GM19463 (cell line): ENCODE measurements at regions not wholly inside any gene's neighbourhood (a gene's known extent, or its start where the extent isn't known, plus 50 kb on each side); places are given as distances from the start of the nearest gene placed in this dataset.
"Not testable (repeated sequence)": the region's sequence is repeated elsewhere in the genome, so short reads cannot be mapped to it uniquely, and the experiment has no call there.

Experiments used
- ATAC-seq: cut with Tn5 transposase; IDR thresholded peaks from one replicate; pipeline ENCODE4 v1.9.1; 2021; ENCODE audit warnings: mild to moderate bottlenecking, moderate library complexity; ENCODE audit not compliant: unreplicated experiment

GRCh38 chr15:99481951-99482230, 83.9 kb upstream of the MEF2A start:
- ATAC-seq: no peak

DNA sequence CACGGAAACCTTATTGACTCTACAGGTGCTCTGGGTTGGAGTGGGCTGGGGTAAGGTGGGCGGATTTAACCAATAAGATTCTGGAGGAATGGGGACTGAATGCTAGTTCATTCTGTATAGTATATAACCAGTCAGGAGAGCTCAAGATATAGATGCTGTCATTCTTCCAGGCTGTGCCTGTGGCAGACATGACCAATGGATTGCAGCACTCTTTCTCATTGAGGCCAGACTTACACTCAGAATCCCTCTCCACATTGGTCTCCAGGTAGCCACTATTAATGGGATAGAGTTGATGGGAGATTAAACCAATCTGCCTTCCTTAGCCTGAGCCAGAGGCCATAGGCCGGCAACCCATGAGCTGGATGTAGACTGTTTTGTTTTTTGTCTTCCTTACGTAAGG, 82.8 kb upstream of the MEF2A start:
- ATAC-seq: no peak

DNA sequence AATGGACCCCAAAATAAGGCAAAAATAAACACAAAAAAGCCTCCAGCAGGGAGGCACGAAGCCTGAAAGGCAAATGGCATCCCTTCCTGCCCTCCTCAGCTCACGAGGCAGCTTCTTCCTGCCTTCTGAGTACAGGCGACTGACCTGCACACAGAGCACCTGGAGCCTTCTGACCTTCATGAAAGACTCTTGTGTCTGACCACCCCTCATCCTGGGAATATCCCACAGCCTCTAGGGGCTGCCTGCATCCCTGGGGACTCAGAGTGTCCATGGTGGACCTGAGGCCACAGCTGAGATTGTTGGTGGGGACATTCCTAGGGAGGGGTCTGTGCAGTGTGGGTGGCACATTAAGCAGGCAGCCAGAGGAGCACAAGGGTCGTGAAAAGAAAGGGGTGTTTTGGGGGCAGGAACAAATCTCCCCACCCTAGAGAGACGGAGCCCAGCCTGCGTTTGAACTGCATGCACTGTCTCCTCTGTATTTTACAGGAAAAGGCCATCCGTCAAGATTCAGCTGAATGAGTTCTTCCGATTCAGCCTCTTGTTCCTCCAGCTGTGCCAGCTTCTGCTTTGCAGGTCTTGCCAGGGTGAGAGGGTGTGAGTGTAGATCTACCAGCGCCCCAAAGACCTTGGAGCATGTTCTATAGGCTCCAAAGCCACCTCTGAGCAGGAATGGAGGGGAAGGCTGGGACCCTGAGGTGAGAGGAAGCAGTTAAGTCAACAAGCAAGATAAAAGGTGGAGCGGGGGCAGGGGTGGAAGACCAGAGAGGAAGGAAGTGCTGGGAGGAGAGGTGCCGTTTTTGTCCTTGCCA, 80.4 kb upstream of the MEF2A start:
- ATAC-seq: no peak

DNA sequence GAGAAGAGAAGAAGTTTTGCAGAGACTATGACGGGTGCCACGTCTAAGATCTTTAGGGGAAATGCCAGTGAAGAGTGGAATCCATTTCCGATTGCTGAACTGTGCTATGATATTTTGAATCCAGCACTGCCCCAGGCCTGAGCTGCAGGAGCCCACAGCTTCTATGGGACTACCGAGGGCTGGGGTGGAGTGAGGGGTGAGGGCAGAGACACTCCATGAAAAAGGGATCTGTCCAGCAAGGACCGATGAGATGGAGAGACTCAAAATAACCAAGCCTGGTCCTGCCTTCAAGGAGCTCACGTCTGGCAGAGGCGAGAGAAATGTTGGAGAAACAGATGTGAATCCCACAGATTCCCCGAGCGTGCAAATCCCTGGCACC, 79.8 kb upstream of the MEF2A start:
- peak; percentile 20 for ATAC-seq

GRCh38 chr15:99486371-99487336, 79.1 kb upstream of the MEF2A start:
- peak; percentile 61 for ATAC-seq

- ATAC-seq: no peak
Observed at GRCh38 chr15:99487337-99487730, 78.5 kb upstream of the MEF2A start.

- no peak for ATAC-seq
Observed at GRCh38 chr15:99492275-99492674, 73.5 kb upstream of the MEF2A start.

GRCh38 chr15:99492716-99493115, 73.1 kb upstream of the MEF2A start:
- ATAC-seq: no peak

DNA sequence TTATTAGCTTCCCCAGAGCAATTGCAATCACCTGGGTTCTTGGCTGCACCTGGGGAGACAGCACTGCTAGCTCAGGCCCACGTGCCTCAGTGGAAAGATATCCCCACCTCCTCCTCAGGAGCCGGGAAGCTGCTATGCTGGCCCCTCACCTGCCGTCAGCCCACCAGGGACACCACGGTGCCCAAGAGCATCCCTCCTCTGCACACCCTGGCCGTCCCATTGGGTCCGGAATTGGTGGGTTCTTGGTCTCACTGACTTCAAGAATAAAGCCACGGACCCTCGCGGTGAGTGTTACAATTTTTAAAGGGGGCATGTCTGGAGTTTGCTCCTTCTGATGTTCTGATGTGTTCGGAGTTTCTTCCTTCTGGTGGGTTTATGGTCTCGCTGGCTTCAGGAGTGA, 72.3 kb upstream of the MEF2A start:
- no peak for ATAC-seq

DNA sequence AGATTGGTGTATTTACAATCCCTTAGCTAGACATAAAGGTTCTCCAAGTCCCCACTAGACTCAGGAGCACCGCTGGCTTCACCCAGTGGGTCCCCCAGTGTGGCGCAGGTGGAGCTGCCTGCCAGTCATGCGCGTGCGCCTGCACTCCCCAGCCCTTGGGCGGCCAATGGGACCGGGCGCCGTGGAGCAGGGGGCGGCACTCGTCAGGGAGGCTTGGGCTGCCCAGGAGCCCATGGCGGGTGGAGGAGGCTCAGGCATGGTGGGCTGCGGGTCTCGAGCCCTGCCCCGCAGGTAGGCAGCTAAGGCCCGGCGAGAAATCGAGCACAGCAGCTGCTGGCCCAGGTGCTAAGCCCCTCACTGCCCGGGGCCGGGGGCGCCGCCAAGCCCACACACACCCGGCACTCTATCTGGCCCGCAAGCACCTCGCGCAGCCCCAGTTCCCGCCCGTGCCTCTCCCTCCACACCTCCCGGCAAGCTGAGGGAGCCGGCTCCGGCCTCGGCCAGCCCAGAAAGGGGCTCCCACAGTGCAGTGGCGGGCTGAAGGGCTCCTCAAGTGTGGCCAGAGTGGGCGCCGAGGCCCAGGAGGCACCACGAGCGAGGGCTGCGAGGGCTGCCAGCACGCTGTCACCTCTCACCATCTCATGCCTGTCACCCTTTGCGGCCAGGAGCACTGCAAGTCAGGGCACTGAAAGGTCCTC, 71.1 kb upstream of the MEF2A start:
- ATAC-seq: not testable (repeated sequence)

DNA sequence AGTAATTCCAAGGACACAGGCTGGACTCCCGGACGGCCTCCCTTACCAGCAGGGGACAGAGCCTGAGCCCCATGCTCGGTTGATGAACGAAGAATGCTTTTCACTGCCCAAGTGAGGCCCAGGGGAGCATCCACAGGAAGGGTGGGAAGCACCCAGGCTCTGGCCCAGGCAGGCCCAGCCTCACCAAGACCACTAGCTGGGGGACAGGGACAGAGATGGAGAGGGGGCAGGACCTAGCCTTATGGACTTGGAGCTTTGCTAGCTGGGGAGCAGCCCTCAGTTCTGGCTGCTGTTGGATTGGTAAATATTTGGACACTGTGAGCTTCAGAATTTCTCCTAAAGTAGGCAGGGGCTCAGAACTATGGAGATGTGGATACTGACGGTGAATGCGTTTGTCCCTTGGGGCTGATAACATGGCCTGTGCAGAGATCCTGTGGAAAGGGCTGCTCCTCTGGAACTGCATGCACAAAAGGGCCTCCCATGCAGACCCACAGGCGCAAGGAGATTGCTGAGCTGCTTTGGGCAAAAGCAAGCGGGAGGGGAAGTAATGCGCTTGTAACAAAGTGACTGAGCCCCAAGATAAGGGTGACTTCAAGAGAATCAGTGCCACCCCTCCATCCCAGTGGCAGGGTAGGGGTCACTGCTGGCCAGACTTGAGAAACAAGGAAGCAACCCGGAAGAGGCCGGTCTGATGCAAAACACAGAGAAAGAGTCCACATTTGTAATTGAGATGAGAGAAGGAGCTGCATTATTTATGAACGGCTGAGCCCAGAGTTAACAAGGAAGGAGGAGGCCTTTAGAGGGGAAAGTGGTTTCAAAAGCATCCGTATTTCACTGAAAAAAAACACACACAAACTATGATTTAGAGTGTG, 70.1 kb upstream of the MEF2A start:
- ATAC-seq: no peak

DNA sequence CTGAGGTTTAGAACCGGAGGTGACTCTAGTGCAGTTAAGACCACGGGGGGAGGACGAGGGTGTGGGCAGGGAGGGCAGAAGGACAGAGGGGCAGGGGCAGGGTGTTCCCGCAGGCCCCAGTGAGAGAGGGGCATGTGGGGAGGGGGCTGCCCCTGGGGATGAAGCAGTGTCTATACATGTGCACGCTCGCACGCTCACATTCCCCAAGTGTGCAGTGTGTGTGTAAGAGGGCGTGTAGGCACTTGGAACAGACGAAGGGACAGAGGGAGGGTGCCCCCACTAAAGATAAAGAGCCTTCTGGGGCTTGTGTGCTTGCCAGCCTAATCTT, 69.5 kb upstream of the MEF2A start:
- ATAC-seq: no peak

DNA sequence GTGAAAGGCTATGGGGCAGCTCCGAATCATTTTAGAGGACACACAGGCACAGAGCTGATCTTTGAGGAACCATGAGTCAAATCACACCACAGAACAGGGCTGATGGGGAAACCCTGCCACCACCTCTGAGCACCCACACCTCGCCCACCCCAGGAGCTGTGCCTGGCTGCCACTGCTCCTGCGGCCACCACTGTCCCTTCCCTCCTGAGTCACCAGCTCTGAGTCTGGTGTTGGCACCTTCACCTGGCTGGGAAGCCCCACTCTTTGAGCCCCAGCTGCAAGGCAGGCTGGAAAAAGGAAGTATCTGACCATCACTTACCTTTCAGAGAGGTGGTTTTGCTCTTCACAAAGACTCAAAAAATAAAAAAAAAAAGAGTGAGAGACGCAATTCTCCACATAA, 63.6 kb upstream of the MEF2A start:
- ATAC-seq: peak; percentile 66

DNA sequence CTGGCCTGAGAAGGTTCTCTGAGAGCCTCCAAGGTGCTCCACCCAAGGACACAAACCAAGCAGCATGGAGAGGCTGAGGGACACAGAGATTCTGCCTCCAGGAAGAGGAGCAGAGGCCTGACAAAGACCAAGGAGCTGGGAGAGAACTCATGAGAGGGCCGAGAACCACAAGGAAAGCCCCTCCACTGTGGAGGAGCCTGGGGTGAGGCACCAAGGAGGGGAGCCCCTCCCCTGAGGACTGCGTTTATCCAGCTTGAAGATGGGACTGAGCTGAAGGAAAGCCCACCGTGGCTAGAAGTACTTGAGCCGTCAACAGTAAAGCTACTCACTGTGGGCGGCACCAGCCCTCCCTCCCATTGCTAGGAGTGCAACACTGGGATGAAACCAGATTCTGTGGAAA, 63.1 kb upstream of the MEF2A start:
- peak; percentile 2 for ATAC-seq

DNA sequence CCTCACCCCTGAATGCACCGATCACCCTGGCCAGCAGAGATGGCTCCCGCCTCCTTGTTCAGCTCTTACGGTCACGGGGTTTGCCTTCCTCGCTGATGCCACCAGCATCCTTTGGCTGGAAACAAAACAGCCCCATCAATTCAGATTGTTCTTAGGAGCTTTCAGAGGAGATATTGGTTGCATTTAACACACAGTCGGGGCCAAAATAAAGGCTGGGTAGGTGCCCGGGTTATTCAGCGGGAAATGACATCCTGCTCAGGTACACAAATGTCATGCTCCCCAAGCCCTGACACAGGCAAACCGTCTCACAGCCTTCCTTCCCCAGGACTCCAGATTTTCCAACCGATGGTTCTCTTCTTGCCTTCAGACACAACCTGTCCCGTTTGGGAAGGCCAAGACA, 62.4 kb upstream of the MEF2A start:
- ATAC-seq: no peak

DNA sequence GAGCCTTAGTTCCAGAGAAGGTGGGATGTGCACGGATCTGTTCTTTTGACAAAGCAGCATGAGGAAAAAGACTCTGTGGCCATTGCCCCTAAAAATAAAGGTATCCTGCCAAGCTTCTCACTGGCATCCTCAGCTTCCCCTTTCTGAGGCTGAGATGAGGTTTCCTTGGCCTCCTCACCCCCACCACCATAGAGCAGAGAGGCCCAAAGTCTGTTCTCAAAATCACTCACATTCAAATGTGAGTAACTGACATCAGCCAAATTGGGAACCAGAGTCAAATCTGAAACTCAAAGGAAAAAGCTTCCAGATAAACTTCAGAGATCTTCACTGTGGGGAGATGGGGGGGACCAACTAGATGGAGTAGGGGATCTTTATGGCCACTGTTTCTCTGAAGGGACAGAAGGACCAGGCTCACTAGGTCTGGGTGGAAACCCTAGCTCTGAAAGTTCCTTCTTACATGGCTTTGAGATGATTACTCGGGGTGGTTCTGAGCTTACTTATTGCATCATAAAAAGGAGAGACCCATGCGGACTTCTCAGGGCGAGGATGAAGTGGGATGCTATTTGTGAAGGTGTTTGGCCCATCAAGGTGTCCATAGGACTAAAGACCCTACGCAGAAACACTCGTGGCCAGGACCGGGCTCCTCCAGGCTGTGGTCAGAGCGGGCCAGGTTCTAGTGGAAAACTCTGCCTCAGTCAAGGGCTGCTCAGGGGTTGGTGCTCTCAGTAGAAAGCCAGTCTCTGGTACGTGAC, 61.5 kb upstream of the MEF2A start:
- peak; percentile 20 for ATAC-seq

DNA sequence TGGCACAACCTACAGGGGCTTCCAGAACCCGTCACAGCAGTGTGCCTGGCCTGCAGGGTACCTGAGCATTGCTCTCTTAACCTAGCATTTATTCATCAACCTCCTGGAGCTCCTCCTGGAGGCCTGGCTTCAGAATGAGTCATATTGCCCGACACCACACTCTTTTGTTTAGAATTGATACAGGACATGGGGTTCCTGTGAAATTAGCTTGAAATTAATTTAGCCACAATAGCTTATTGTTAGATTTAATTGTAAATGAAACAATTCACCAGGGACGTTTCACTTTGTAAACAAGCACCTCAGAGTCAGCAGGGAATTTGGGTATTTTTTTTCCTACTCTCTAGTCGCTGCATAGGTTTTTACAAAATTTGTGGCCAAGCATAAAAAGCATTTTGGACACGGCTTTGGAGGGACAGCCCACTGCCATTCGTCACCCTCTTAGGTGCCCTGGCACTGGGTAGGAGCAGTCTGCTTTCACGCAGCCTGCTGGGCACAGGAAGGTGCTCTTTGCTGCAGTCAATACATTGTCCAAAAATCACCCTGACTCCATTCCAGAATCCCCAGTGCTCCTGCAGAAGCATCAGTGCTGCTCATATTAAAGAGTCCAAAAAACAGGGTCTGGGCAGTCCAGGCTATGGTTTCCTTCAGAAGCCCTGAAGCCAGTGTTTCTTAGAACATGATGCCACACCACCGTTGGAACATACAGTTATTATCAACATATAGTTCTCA, 60.8 kb upstream of the MEF2A start:
- peak; percentile 45 for ATAC-seq

DNA sequence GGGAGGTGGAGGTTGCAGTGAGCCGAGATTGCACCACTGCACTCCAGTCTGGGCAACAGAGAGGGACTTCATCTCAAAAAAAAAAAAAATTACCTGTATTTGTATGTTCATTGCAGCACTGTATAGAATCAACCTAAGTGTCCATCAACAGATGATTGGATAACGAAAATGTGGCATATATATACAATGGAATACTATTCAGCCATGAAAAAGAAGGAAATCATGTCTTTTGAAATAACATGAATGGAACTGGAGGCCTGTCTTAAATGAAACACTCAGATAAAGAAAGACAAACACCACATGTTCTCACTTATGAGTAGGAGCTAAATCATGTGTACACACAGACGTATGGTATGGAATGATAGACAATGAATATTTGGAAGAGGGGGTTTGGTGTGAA, 59.4 kb upstream of the MEF2A start:
- no peak for ATAC-seq

- no peak for ATAC-seq
Observed at GRCh38 chr15:99507016-99507503, 58.7 kb upstream of the MEF2A start.
